HG03066 (cell line): ENCODE measurements at regions not wholly inside any gene's neighbourhood (a gene's known extent, or its start where the extent isn't known, plus 50 kb on each side); places are given as distances from the start of the nearest gene placed in this dataset.

Source experiments
- ATAC-seq: cut with Tn5 transposase; IDR thresholded peaks from one replicate; pipeline ENCODE4 v1.9.1; 2021; ENCODE audit warnings: low read depth; ENCODE audit not compliant: unreplicated experiment

DNA sequence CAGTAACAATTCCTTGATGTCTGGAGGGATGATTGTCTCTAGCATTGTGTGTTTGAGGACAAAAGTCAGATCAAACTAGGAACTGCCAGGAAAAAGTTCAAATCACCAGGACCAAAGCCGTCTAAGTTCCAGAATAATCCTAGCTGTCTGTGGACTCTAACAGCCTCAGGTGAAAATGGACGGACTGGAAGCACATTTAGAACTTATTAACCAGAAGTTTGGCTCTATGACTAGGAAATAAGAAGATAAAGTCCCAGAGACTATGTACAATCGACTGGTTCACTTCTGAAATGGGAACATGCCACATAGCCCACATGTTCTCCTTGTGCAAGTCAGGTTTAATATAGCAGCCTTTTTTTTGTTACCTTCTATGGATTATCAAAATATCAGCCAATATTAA is 50.6 kb upstream of the SGO1 start:
- ATAC-seq: no peak
